ENCODE measurements at regions not wholly inside any gene's neighbourhood (a gene's known extent, or its start where the extent isn't known, plus 50 kb on each side); places are given as distances from the start of the nearest gene placed in this dataset.

DNA sequence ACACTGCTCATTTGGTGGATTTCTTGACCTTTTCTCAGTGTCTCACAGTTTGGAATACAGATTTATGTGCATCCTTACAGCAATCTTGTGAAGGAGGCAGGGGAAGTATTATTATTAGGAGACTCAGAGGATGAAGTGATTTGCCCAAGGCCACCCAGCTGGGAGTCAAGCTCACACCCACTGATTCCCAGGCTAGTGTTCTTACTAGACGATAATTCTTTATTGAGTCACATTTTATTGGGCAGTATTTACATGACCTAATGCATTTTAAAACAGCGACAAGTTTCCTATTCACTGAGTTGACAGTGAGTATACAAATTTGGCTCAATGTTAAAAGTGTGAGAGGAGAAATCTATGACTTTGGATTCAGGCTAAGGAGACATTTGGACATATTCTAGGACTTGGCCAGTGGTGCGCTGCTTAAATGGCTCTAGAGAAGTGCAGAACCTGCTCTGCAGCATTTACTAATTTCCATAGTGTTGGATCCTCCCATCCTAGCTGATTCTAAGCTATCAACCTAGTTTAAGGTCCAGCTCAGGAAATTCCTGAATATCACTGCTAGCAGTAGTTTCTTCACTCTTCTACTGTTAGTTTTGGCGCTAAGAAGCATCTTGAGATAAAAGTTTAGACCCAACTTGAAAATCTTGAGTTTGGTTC, 199.3 kb downstream of the MTX2 start:
- Histone ChIP-seq H3K9me3 (no peaks in the 10 kb centered on the region), H3K4me1 (no peaks in the 10 kb centered on the region), H3K27ac (no peak overlapping the region), H3K36me3 (ENCODE audit: low read depth, missing control alignments) (no peaks in the 10 kb centered on the region), H3K4me3 (no peak overlapping the region), H3K27me3 (no peaks in the 10 kb centered on the region)
- no peak for TF ChIP-seq POLR2A (IDR thresholded peaks at IDR 0.05)
- TF ChIP-seq, protein P1, sequence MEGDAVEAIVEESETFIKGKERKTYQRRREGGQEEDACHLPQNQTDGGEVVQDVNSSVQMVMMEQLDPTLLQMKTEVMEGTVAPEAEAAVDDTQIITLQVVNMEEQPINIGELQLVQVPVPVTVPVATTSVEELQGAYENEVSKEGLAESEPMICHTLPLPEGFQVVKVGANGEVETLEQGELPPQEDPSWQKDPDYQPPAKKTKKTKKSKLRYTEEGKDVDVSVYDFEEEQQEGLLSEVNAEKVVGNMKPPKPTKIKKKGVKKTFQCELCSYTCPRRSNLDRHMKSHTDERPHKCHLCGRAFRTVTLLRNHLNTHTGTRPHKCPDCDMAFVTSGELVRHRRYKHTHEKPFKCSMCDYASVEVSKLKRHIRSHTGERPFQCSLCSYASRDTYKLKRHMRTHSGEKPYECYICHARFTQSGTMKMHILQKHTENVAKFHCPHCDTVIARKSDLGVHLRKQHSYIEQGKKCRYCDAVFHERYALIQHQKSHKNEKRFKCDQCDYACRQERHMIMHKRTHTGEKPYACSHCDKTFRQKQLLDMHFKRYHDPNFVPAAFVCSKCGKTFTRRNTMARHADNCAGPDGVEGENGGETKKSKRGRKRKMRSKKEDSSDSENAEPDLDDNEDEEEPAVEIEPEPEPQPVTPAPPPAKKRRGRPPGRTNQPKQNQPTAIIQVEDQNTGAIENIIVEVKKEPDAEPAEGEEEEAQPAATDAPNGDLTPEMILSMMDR (IDR thresholded peaks at IDR 0.05), result no peak
- 71 to 76% methylated on average over 4 of the region's 4 CpGs for whole genome bisulfite sequencing, 2 donors
- DNase-seq, result no peak
- intact Hi-C loops (cut with DNase I; ENCODE audit: low total_unique reads), result no loop called here

DNA sequence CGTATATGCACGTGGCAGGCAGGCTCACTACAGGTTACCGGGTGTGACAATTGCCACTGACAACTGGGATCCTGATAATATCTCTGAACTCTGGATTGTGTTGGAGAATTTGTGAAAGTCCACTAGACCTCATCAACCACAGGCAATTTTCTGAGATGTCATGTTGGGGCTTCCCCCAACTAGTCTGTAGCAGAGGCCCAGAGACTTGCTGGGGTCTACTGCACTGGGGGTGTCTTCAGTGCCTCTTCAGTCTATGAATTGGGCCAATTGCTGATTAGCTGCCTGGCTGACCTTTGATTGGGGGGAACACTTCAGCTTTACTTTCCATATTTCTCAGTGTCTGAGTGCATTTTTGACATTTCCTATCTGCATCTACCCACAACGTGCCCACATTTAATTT, 201.5 kb downstream of the MTX2 start:
- no peaks in the 10 kb centered on the region for H3K9me3 ChIP-seq
- H3K4me3 ChIP-seq, result no peak overlapping the region
- no peak overlapping the region for H3K27ac ChIP-seq
- no peaks in the 10 kb centered on the region for H3K36me3 ChIP-seq (ENCODE audit: low read depth, missing control alignments)
- H3K27me3 ChIP-seq, result no peaks in the 10 kb centered on the region
- no peaks in the 10 kb centered on the region for H3K4me1 ChIP-seq
- WGBS, 2 donors, result 88 to 90% methylated on average over 4 of the region's 4 CpGs
- intact Hi-C loops (cut with DNase I; ENCODE audit: low total_unique reads), result no loop called here
- TF ChIP-seq, protein P1 (IDR thresholded peaks at IDR 0.05), result no peak
- TF ChIP-seq POLR2A (IDR thresholded peaks at IDR 0.05), result no peak
- no peak for DNase-seq

DNA sequence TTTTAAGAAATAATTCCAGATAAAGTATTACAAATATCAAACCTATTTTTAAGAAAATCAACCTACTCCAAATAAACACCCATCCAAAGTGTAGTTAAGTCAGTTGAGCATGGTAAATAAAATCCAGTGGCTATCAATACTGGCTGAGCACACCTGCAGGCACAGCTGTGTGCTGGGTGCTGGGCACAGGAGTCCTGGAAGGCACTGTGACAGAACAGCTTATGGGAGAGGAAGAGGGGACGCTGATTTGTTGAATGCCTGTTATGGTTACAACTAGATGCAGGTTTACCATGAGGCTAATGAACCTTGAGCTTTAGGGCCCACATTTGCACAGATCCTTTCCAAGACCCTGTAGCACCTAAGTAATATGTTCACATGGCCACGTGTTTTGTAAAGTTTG, 202.7 kb downstream of the MTX2 start:
- WGBS, 2 donors, result 86 to 91% methylated on average over 2 of the region's 2 CpGs
- Histone ChIP-seq H3K9me3 (no peaks in the 10 kb centered on the region), H3K27ac (no peak overlapping the region), H3K27me3 (no peaks in the 10 kb centered on the region), H3K4me3 (no peak overlapping the region), H3K4me1 (no peaks in the 10 kb centered on the region), H3K36me3 (ENCODE audit: low read depth, missing control alignments) (no peaks in the 10 kb centered on the region)
- no peak for DNase-seq
- no peak for TF ChIP-seq POLR2A (IDR thresholded peaks at IDR 0.05)
- TF ChIP-seq, protein P1 (IDR thresholded peaks at IDR 0.05), result no peak
- intact Hi-C loops (cut with DNase I; ENCODE audit: low total_unique reads), result no loop called here

DNA sequence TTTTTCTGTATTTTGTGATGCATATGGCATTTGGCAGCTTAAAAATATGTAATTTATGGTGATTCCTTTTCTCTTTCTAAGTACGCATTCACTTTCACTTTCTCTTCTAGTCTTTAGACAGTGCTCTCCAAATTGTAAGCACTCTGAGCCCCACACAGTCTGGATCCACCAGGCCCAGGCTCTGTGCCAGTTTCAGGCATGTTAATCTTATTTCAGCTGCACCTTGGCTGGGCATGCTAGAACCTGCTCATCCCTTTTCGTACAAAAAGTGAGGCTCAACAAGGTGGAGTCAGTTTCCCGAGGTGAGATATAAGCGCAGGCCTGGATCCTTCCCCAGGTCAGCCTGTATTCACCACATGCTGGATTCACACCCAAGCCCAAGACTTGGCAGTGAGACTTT, 203.9 kb downstream of the MTX2 start:
- no peak overlapping the region for H3K4me3 ChIP-seq
- H3K27me3 ChIP-seq, result no peaks in the 10 kb centered on the region
- no peak for DNase-seq
- no peaks in the 10 kb centered on the region for H3K36me3 ChIP-seq (ENCODE audit: low read depth, missing control alignments)
- H3K9me3 ChIP-seq, result no peaks in the 10 kb centered on the region
- intact Hi-C loops (cut with DNase I; ENCODE audit: low total_unique reads), result no loop called here
- peak overlapping the region in 1 of 2 donors; percentile 12 for H3K27ac ChIP-seq
- WGBS, 2 donors, result 54 to 58% methylated on average over 4 of the region's 4 CpGs
- TF ChIP-seq, protein P1 (IDR thresholded peaks at IDR 0.05), result no peak
- no peak for TF ChIP-seq POLR2A (IDR thresholded peaks at IDR 0.05)
- H3K4me1 ChIP-seq, result no peaks in the 10 kb centered on the region

DNA sequence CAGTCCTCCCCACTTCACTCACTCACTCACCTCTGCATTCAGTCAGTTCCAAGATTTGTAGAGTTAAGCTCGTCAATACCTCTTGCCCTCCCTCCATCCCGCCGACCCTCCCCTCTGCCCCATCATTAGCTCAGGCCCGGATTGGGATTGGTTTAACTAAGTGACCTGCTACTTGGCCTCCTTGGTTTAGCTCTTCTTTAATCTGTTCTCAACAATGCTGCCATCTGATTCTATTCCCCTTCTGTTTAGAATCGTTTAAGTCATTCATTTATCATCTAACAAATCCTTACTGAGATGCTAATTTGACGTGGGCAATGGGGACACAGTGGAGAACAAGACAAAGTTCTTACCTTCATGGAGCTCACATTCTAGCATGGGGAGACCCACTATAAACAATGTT, 204.6 kb downstream of the MTX2 start:
- WGBS, 2 donors, result 88 to 92% methylated on average over 6 of the region's 6 CpGs
- Histone ChIP-seq H3K9me3 (no peaks in the 10 kb centered on the region), H3K27ac (no peak overlapping the region), H3K4me1 (no peaks in the 10 kb centered on the region), H3K4me3 (no peak overlapping the region), H3K36me3 (ENCODE audit: low read depth, missing control alignments) (no peaks in the 10 kb centered on the region), H3K27me3 (no peaks in the 10 kb centered on the region)
- DNase-seq, result no peak
- intact Hi-C loops (cut with DNase I; ENCODE audit: low total_unique reads), result no loop called here
- TF ChIP-seq POLR2A (IDR thresholded peaks at IDR 0.05), result no peak
- TF ChIP-seq, protein P1 (IDR thresholded peaks at IDR 0.05), result no peak
